ENCODE measurements at regions not wholly inside any gene's neighbourhood (a gene's known extent, or its start where the extent isn't known, plus 50 kb on each side); places are given as distances from the start of the nearest gene placed in this dataset.

GRCh38 chr3:41031401-41031800, 167.9 kb upstream of the CTNNB1 start:
- Histone ChIP-seq H3K36me3 (ENCODE audit: insufficient read depth, low read length) (no peaks in the 10 kb centered on the region), H3K4me1 (ENCODE audit: insufficient read depth, low read length) (no peaks in the 10 kb centered on the region), H3K27me3 (ENCODE audit: insufficient read depth, low read length) (peaks cover 2% of the 10 kb centered on the region), H3K9ac (ENCODE audit: low read length) (no peak overlapping the region), H3K27ac (ENCODE audit: low read depth, low read length) (no peak overlapping the region), H3K79me2 (ENCODE audit: insufficient read depth, low read length) (no peaks in the 10 kb centered on the region), H4K20me1 (ENCODE audit: insufficient read depth, low read length) (no peaks in the 10 kb centered on the region), H3K4me2 (ENCODE audit: low read length) (no peak overlapping the region), H3K9me3 (ENCODE audit: insufficient read depth, low read depth, low read length) (no peaks in the 10 kb centered on the region), H3K4me3 (ENCODE audit: insufficient read depth, low read depth, low read length) (no peak overlapping the region), H2AFZ (ENCODE audit: low read depth, low read length) (no peak overlapping the region)
- H3K27ac Mint-ChIP-seq (ENCODE audit: unreplicated experiment), result no peak overlapping the region
- peaks cover 12% of the 10 kb centered on the region for H3K27me3 Mint-ChIP-seq (ENCODE audit: low read depth, unreplicated experiment)
- DNase-seq (ENCODE audit: low read depth) (no peak), FAIRE-seq (no peak)
- H3K4me3 Mint-ChIP-seq (ENCODE audit: unreplicated experiment), result no peak overlapping the region
- no peaks in the 10 kb centered on the region for H3K4me1 Mint-ChIP-seq (ENCODE audit: low read depth, unreplicated experiment)
- H3K9me3 Mint-ChIP-seq (ENCODE audit: unreplicated experiment), result peaks cover 8% of the 10 kb centered on the region
- H3K36me3 Mint-ChIP-seq (ENCODE audit: low read depth, unreplicated experiment), result no peaks in the 10 kb centered on the region
- no peak for TF ChIP-seq EZH2 (IDR thresholded peaks at IDR 0.05; ENCODE audit: insufficient read depth, low read length)
- TF ChIP-seq, protein P1, sequence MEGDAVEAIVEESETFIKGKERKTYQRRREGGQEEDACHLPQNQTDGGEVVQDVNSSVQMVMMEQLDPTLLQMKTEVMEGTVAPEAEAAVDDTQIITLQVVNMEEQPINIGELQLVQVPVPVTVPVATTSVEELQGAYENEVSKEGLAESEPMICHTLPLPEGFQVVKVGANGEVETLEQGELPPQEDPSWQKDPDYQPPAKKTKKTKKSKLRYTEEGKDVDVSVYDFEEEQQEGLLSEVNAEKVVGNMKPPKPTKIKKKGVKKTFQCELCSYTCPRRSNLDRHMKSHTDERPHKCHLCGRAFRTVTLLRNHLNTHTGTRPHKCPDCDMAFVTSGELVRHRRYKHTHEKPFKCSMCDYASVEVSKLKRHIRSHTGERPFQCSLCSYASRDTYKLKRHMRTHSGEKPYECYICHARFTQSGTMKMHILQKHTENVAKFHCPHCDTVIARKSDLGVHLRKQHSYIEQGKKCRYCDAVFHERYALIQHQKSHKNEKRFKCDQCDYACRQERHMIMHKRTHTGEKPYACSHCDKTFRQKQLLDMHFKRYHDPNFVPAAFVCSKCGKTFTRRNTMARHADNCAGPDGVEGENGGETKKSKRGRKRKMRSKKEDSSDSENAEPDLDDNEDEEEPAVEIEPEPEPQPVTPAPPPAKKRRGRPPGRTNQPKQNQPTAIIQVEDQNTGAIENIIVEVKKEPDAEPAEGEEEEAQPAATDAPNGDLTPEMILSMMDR (IDR thresholded peaks at IDR 0.05; ENCODE audit: insufficient read depth, low read depth, low read length), result no peak

DNA sequence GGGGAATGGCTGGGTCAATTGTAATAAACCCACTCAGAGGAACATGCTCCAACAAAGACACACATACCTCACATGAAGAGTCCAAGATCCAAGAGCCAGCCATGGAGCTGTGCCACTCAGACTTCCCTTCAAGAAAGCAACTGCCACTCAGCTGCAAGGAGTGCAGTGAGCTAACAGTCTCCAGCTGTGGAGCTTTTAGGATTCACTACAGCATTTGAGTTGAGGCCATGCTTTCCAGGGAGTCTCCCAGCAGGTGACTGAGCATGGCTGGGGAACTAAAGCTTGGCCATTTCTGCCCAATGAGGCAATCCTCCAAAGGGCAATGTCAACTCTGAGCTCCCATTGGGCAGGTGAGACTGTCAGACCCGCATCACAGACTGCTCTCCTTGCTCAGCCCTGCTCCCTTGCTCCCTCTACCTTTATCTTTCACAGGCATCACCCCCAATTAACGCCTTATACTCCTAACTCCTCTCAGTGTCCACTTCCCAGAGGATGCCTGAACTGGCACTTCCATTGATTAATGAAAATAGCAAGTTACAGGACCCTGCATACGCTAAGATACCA, 165.3 kb upstream of the CTNNB1 start:
- DNase-seq (ENCODE audit: low read depth), result no peak

More for the DNA sequence above, 165.3 kb upstream of the CTNNB1 start:
- H2AFZ ChIP-seq (ENCODE audit: low read depth, low read length), result no peak overlapping the region
- peaks cover 7% of the 10 kb centered on the region for H3K27me3 ChIP-seq (ENCODE audit: insufficient read depth, low read length)
- H3K9ac ChIP-seq (ENCODE audit: low read length), result no peak overlapping the region
- H3K9me3 ChIP-seq (ENCODE audit: insufficient read depth, low read depth, low read length), result no peaks in the 10 kb centered on the region
- FAIRE-seq, result no peak
- H3K27ac ChIP-seq (ENCODE audit: low read depth, low read length), result no peak overlapping the region
- no peaks in the 10 kb centered on the region for H3K36me3 ChIP-seq (ENCODE audit: insufficient read depth, low read length)
- H3K4me3 ChIP-seq (ENCODE audit: insufficient read depth, low read depth, low read length), result no peak overlapping the region
- Mint-ChIP-seq H3K4me3 (ENCODE audit: unreplicated experiment) (no peak overlapping the region), H3K27me3 (ENCODE audit: low read depth, unreplicated experiment) (peaks cover 25% of the 10 kb centered on the region), H3K27ac (ENCODE audit: unreplicated experiment) (no peak overlapping the region), H3K4me1 (ENCODE audit: low read depth, unreplicated experiment) (no peaks in the 10 kb centered on the region), H3K9me3 (ENCODE audit: unreplicated experiment) (peaks cover 8% of the 10 kb centered on the region), H3K36me3 (ENCODE audit: low read depth, unreplicated experiment) (no peaks in the 10 kb centered on the region)
- TF ChIP-seq, protein P1 (IDR thresholded peaks at IDR 0.05; ENCODE audit: insufficient read depth, low read depth, low read length), result no peak
- no peak for TF ChIP-seq EZH2 (IDR thresholded peaks at IDR 0.05; ENCODE audit: insufficient read depth, low read length)
- no peaks in the 10 kb centered on the region for H3K79me2 ChIP-seq (ENCODE audit: insufficient read depth, low read length)
- H3K4me2 ChIP-seq (ENCODE audit: low read length), result no peak overlapping the region
- H4K20me1 ChIP-seq (ENCODE audit: insufficient read depth, low read length), result no peaks in the 10 kb centered on the region
- no peaks in the 10 kb centered on the region for H3K4me1 ChIP-seq (ENCODE audit: insufficient read depth, low read length)
